Omental fat pad (tissue), 3 donors: ENCODE measurements at regions not wholly inside any gene's neighbourhood (a gene's known extent, or its start where the extent isn't known, plus 50 kb on each side); places are given as distances from the start of the nearest gene placed in this dataset.

Experiments
- ATAC-seq: fragments of 150-250 bp; one replicate; pipeline ENCODE4 v1.9.1; 2016; ENCODE audit warnings: mild to moderate bottlenecking, moderate library complexity; ENCODE audit not compliant: low FRiP score
- DNase-seq: peaks from one replicate; pipeline ENCODE4 v3.0.0-alpha.2; 2019; ENCODE audit warnings: low spot score
- CTCF ChIP-seq, 3 donors: fragments of 450-650 bp; IDR thresholded peaks; one replicate each; pipeline ENCODE4 v1.5.1; 2016 to 2017; ENCODE audit warnings: antibody characterized with exemption in 3 of 3, mild to moderate bottlenecking in 3 of 3, moderate library complexity in 2 of 3

DNA sequence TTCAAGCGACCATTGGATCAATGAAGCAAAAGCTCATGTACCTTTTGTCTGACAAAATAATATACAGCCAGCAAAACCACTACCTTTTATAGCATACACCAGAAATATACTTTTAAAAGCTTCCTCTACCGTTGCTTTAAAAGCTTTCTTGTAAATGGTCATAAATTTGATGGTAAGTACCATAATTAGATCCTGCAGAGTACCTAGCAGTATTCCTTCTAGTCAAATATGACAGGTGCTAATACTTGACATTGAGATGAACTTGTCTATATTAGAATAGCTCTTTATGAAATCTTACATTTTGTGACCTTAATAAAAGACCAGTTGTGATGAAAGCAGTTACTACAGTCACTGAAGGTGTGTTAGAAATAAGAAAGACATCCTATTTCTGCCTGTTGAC lies 340.5 kb upstream of the ANO3 start:
- TF ChIP-seq CTCF (IDR thresholded peaks at IDR 0.05) = no peak
- ATAC-seq (no peak), DNase-seq (no peak)

- ATAC-seq (no peak), DNase-seq (no peak)
- no peak for TF ChIP-seq CTCF (IDR thresholded peaks at IDR 0.05)
Observed at GRCh38 chr11:25992294-25992693, 339.6 kb upstream of the ANO3 start.

GRCh38 chr11:25993016-25993415 lies 338.9 kb upstream of the ANO3 start:
- no peak for ATAC-seq
- DNase-seq = no peak
- no peak for TF ChIP-seq CTCF (IDR thresholded peaks at IDR 0.05)

DNA sequence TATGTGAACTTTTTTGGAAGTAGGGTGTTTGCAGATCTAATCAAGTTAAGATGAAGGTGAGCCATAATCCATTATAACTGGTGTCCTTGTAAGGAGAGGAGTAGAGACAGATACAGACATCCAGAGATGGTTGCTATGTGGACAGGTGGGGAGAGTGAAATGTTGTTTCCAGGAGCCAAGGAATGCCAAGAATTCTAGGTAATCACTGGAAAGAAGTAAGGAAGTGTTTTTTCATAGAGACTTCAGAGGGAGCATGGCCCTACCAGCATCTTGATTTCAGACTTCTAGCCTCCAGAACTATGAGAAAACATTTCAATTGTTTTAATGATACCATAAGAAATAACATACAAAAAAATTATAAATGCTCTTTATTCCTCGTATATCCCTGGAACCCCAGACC lies 320.5 kb upstream of the ANO3 start:
- ATAC-seq (no peak), DNase-seq (no peak)
- no peak for TF ChIP-seq CTCF (IDR thresholded peaks at IDR 0.05)

DNA sequence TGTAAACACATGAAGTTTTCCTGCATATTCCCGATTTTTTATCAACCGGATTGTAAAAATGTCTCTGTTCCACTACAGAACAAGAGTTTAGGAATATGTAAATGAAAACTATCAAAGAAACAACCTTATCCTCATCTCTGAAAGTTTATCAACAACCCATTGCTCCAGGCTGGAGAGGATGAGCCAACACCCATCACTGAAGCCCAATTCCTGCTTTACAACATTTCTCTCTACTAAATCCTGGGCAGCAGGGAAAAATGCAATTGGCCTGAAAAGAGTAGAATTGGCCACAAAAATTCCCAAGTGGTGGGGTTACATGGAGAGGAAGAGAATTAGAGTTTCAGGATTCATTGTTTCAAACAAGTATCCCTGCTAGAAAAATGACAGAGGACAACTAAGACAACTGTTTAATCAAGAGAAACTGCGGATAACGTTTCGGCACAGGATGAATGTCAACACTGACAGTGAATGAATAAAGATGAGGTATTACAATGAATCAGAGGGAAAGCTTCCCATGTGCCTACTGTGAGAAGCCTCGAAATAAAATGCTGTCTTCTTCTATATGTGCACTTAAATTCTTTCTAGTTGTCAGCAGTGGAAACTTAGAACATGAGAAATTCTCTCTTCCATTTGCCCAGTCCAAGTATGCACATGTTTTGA lies 317.3 kb upstream of the ANO3 start:
- TF ChIP-seq CTCF (IDR thresholded peaks at IDR 0.05) = no peak
- ATAC-seq = no peak
- no peak for DNase-seq

GRCh38 chr11:26017322-26017860 lies 314.5 kb upstream of the ANO3 start:
- DNase-seq = no peak
- no peak for ATAC-seq
- TF ChIP-seq CTCF (IDR thresholded peaks at IDR 0.05) = no peak

DNA sequence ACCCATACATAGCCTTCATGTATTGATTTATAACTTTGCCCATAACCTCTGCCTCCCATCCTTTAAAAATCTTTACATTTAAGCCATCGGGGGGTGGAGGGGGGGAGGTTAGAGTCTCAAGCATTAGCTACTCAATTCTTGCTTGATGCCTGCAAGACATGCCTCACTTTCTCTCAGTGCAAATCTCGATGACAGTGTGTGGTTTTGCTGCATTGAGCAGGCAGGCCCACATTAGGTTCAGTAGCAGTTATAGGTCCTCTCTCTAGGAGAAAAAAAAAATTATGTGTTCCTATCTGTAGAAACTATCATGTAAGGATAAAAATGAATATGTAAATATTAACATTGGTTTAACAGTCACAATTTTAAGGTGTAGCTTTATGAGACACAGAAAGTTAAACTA lies 314.0 kb upstream of the ANO3 start:
- ATAC-seq (no peak), DNase-seq (no peak)
- no peak for TF ChIP-seq CTCF (IDR thresholded peaks at IDR 0.05)
